ENCODE measurements at regions not wholly inside any gene's neighbourhood (a gene's known extent, or its start where the extent isn't known, plus 50 kb on each side); places are given as distances from the start of the nearest gene placed in this dataset.

DNA sequence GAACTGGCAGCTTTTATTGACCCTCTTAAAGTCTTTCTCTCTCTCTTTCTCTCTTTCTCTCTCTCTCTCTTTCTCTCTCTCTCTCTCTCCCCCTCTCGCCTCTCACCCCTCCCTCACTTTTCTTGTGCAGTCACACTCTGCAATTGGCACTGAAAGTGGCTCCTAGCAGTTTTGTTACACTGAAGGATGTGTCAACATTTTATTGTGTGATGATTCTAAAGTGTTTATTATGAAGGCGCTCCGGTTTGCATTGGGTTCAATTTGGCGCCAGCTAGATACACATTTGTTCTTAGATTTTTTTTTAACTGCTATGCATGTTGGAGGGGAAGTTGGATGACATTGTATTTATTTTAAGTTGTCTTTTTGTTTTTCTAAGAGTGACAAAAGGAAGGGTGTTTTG, 64.0 kb upstream of the CHRM3 start:
- TF ChIP-seq, protein P1, sequence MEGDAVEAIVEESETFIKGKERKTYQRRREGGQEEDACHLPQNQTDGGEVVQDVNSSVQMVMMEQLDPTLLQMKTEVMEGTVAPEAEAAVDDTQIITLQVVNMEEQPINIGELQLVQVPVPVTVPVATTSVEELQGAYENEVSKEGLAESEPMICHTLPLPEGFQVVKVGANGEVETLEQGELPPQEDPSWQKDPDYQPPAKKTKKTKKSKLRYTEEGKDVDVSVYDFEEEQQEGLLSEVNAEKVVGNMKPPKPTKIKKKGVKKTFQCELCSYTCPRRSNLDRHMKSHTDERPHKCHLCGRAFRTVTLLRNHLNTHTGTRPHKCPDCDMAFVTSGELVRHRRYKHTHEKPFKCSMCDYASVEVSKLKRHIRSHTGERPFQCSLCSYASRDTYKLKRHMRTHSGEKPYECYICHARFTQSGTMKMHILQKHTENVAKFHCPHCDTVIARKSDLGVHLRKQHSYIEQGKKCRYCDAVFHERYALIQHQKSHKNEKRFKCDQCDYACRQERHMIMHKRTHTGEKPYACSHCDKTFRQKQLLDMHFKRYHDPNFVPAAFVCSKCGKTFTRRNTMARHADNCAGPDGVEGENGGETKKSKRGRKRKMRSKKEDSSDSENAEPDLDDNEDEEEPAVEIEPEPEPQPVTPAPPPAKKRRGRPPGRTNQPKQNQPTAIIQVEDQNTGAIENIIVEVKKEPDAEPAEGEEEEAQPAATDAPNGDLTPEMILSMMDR (IDR thresholded peaks at IDR 0.05) = no peak
- no peak for TF ChIP-seq EZH2 (IDR thresholded peaks at IDR 0.05; ENCODE audit: borderline replicate concordance, insufficient read depth, low read depth, low read length, poor library complexity, severe bottlenecking)

Measured in B cell (primary cell).